ENCODE measurements at regions not wholly inside any gene's neighbourhood (a gene's known extent, or its start where the extent isn't known, plus 50 kb on each side); places are given as distances from the start of the nearest gene placed in this dataset.

- no peak for TF ChIP-seq SIN3A (IDR thresholded peaks at IDR 0.05; ENCODE audit: borderline replicate concordance, insufficient read depth, low read length)
- TF ChIP-seq REST (IDR thresholded peaks at IDR 0.05; ENCODE audit: insufficient read depth in 1 of 2, low read depth in 2 of 2, low read length in 2 of 2): no peak
- TF ChIP-seq TAF1 (IDR thresholded peaks at IDR 0.05; ENCODE audit: borderline replicate concordance, insufficient read depth, low read length): no peak
- no peak for TF ChIP-seq POLR2AphosphoS5 (IDR thresholded peaks at IDR 0.05; ENCODE audit: low read depth, low read length)
- TF ChIP-seq FOXP2 (optimal IDR thresholded peaks at IDR 0.05; ENCODE audit: borderline replicate concordance, extremely low read depth, extremely low read length, insufficient read depth): no peak
These were observed 287.7 kb upstream of the FOXQ1 start for GRCh38 chr6:1024161-1024560.
